ENCODE measurements at regions not wholly inside any gene's neighbourhood (a gene's known extent, or its start where the extent isn't known, plus 50 kb on each side); places are given as distances from the start of the nearest gene placed in this dataset.

DNA sequence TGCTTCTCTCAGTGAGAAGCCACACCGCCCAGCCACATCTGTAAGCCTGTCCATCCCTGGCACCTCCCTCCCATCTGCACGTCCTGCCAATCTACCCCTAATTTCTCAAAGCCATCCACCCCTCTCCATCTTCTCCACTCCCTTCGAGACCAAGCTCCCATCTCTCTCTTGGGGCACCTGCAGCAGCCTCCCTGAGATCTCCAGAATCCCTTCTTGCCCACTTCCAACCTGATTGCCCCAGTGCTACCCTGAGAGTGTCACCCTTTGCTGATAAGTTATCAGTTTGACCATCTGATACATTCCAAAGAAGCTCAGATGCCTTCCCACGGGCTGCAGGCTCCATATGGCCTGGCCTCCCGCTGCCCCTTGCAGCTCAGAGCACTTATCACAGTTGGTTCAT lies 496.1 kb downstream of the SHQ1 start:
- no peak for DNase-seq (ENCODE audit: low read depth in 4 of 4, low spot score in 3 of 4)

DNA sequence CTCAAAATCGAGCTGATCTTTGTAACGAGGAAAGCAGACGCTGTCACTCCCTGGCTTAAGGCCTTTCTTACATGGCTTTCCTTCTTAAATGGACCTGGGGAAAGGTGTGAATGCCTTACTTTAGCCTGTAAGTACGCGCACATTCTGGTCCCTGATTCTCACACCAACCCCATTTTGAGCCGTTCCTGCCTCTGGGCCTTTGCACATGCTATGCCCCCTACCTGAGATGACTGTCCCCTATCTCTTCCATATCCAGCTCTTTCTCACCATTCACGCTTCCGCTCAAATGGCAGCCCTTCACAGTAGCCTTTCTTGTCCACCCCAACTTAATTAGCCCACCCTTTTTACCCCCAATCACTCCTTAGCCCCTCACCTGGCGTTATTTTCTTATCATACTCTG lies 496.7 kb downstream of the SHQ1 start:
- no peak for DNase-seq (ENCODE audit: low read depth in 4 of 4, low spot score in 3 of 4)

DNA sequence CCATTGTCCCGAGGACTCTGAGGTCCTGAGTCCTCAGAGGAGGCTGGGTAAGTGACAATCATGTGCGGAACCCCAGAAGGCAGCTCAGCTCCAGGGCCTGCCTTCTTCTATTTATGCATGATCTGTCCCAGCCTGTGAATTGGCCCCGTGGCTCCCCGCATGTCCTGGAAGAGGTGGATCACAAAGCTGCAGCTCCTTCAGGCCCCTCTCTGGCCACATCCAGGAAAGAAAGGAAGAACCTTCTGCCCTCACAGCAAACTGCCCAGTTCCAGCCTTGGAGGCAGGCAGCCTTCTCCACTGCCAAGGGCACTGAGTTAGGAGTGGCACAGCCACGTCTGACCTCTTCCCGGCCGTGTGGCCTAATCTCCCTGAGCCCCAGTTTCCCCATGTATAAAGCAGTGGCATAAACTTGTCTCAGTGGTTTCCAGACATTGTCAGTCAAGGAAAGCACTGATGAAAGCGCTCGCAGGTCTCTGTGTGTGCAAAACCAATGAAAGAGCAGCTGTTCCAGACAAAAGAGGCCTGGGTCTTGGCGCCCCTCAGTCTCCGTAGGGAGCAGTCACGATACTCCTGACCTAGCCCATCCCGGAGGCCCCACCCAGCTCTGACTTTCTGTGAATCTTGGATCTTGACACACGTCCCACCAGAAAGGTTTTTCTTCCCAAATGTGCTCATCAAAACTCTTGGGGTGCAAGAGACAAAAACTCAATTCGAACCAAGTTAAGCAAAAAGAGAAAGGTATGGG lies 497.3 kb downstream of the SHQ1 start:
- DNase-seq (ENCODE audit: low read depth in 4 of 4, low spot score in 3 of 4) = no peak

DNA sequence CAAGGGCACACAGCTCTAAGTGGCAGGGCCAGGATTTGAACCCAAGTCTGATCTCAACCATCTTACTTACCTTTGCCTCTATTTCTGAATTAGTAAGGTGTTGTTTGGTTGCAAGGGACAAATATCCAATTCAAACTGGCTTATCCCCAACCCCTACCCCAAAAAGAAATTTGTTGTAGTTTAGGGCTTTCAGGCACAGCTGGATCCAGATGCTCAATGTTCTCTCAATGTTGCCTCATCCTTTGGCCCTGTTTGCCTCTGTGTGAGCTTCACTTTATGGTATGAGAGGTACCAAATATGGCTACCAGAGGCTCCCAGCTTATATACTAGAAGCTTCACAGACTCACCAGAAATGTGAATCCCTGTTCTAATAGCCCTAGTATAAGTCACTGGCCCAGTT lies 499.9 kb downstream of the SHQ1 start:
- no peak for DNase-seq (ENCODE audit: low read depth in 4 of 4, low spot score in 3 of 4)

DNA sequence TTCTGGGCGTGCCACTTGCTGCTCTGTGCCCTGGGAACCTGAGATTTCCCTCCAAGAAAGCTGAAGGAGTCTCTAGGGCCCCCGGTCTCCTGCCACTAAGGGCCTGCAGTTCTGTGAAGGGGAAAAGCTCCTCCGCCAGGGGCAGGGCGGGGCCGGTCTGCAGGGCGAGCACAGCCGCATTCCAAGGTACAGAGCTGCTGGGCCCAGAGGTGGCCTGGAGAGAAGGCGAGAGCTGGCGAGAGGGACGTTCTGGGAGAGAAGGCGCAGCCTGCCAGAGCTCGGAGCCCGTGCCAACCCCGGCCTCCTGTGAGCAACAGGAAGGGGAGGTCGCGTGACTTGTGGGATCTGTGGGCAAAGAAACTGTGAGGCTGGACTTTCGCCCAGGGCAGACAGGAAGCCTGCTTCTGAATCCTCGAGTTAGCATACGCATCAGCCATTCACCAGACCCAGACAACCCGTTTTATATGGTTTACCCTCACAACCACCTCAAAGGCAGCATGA lies 500.4 kb downstream of the SHQ1 start:
- DNase-seq (ENCODE audit: low read depth in 4 of 4, low spot score in 3 of 4) = no peak

DNA sequence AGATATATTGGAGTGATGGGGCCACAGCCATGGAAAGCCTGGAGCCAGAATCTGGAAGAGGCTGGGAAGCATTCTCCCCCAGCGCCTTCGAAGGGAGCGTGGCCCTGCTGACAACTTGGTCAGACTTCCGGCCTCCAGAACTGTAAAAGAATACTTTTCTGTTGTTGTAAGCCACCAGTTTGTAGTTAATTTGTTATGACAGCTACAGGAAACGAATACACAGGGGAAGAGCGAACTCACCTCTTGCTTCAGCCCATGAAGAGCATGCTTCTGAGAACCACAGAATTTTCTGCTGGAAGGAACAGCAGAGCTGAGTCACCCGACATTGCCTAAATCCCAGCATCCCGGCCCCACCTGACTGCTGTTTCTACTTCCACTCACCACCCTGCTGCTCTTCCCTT lies 501.7 kb downstream of the SHQ1 start:
- no peak for DNase-seq (ENCODE audit: low read depth in 4 of 4, low spot score in 3 of 4)

DNA sequence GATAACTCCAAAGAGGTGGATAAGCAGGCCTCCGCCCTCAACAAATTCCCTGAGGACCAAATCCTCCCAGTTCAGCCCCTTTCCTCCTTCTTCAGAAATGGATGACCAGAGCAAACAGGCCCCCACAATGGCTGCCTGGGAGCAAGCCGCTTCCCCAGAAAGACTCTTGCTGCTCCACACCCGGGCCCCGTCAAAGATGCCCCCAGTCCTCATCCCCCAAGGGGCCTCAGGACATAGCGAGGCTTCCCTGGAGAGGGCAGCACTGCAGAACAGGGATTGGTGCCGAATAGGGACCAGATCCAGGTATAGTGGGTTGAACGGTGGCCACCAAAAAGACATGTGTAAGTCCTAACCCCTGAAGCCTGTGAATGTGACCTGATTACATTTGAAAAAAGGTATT lies 502.3 kb downstream of the SHQ1 start:
- no peak for DNase-seq (ENCODE audit: low read depth in 4 of 4, low spot score in 3 of 4)

DNA sequence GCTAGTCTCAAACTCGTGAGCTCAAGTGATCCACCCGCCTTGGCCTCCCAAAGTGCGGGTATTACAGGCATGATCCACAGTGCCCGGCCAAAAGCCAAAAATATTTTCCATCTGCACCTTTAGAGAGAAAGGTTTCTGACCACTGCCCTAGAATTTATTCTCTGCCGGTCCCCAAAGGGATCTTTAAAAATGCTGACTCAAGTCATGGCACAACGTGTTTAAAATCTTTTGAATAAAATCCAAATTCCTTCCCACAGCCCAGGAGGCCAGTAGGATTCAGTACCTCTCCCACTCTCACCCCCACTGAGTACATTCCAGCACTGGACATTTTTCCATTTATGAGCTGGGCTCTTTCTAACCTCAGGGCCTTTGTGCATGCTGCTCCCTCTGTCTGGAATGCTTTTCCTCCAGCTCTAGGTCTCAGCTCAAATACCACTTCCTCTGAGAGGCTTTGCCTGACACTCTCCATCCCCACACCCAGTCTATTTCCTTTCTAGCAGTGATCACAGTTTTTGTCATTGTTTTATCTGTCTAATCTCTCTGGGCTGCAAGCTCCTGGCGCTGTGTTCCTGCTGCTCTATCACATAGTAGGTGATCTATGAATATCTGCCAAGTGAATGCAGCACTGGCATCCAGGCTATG lies 502.9 kb downstream of the SHQ1 start:
- DNase-seq (ENCODE audit: low read depth in 4 of 4, low spot score in 3 of 4) = no peak

DNA sequence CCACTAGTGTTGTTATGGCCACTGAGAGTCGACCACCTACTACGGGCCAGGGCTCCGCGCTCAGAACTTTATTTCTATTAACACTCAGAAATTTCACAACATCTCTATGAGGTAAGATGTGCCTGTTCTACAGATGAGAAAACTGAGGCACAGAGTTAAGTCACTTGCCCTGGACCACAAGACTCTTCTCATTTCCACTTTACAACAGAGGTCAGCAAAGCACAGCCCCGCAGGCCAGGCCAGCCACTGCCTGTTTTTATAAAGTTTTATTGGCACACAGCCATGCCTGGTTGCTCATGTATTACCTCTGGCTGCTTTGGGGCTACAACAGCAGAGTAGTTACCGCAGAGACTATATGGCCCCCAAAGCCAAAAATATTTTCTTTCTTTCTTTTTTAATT lies 503.6 kb downstream of the SHQ1 start:
- no peak for DNase-seq (ENCODE audit: low read depth in 4 of 4, low spot score in 3 of 4)

DNA sequence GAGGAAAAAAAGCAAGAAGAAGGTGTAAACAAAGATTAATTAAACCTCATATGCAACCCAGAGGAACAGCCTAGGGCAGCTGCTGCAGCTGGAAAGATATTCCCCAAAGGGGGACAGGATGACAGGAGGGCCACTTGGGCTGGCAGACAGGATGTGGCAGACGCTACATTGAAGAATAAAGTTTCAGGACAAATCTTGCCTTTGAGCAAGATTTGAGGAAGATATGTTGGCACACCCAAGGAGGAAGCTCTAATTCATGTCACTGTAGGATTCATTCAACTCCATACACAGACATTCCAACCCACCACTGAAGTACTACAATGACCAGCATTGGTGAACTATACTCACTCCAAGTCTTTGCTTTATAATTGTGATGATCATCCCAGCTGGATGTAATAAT lies 504.0 kb downstream of the SHQ1 start:
- no peak for DNase-seq (ENCODE audit: low read depth in 4 of 4, low spot score in 3 of 4)

DNA sequence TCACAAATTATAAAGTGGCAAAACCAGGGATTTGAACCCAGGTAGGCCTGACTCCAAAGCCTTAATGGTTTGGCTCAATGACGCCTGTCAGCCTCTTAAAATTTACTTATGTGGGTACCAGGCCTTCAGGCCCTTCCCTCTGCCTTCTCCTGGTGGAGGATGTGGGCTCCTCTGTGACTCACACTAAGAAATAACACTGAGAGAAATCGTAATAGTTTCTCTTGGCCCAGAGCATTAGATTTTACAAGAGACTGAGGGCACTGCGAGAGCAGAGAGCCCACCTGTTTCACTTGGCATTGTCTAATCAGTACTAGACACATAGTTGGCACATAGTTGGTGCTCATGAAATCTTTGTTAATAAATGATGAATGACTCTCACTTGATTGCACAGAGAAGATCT lies 505.2 kb downstream of the SHQ1 start:
- no peak for DNase-seq (ENCODE audit: low read depth in 4 of 4, low spot score in 3 of 4)

DNA sequence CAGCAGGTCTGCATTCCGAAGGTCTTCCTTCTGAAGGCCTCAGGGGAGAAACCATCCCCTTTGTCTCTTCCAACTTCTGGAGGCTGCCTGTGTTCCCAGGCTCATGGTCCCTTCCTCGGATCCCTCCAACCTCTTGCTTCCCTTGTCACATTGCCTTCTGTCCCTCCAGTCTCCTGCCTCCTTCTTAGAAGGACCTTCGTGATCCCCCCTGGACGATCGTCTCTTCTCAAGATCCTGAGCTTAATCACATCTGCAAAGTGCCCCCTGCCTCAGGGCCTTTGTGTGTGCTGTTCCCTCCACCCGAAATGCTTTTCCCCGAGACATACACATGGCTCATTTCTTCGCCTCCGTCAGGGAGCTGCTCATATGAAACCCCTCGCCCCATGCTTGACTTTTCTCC lies 505.8 kb downstream of the SHQ1 start:
- no peak for DNase-seq (ENCODE audit: low read depth in 4 of 4, low spot score in 3 of 4)

DNA sequence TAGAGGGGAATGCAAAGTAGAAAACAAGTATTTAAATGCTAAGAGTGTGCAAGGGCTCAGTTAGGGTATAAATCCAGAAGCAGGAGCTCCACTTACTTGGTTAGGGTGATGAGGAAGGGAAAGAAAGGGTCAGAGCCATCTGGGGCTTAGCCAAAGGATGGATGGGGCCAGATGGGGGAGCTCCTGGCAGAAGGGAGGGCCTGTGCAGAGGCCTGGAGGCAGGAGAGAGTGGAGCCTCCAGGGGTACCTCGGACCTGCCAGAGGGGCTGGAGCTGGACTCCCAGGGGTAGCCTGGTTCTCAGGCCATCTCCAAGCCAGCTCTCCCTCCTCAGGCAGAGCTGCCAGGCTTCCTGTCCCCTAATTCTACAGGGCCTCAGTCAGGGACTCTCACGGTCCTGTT lies 506.3 kb downstream of the SHQ1 start:
- DNase-seq (ENCODE audit: low read depth in 4 of 4, low spot score in 3 of 4) = no peak

DNA sequence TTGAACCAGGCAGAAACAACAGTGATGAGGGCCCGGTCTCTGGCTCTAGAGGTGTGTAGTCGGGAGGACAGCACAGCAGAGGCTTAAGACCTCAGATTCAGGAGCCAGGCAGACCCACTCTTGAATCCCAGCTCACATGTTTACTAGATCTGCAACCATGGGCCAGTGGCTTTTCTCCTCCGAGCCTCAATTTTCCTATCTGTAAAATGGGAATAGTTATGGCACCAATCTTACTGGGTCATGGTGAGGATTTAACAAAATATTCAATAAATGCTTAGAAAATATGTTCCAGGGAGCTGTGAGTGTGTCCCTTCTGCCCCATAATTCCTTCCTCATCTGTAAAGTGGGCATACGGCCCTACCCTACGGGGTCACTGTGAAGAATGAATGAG lies 506.9 kb downstream of the SHQ1 start:
- no peak for DNase-seq (ENCODE audit: low read depth in 4 of 4, low spot score in 3 of 4)

DNA sequence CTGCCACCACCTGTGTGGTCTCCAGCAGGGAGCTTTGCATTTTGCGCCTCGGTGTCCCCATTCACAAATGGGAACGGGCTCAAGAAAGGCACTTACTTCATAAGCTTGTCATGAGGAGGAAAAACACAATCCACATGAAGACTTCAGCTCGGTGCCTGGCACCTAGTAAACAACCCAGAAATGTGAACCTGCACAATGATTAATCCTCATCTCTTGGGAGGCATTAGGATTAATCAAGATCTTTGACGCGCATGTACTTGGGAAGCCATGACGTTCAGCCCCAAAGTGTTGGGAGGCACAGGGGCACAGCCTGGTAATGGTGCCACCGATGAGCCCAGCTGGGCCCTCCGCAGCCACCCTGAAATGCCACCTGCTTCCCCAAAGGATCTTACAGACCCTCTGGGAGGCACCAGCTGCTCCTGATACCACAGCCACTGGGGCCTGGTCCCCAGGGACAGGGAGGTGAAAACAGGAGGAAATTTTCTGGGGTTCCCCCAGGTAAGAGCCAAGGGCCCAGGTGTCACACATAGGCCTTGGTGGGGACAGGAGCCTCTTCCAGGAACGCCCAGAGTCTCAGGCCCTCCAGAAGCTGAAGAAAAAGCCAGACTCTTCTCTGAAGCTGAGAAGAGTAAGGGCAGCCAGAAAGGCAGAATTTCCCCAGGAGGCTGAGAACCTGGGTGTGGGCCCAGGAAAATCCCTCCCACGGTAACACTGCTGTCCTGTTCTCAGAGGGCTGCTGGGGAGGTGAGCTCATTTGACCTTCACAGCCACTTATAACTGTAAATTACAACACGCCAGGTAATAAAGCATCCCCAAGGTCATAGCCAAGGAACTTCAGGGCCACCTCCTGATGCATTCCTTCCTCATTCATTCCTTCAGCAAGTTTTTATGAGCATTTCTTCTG lies 507.5 kb downstream of the SHQ1 start:
- DNase-seq (ENCODE audit: low read depth in 4 of 4, low spot score in 3 of 4) = no peak

DNA sequence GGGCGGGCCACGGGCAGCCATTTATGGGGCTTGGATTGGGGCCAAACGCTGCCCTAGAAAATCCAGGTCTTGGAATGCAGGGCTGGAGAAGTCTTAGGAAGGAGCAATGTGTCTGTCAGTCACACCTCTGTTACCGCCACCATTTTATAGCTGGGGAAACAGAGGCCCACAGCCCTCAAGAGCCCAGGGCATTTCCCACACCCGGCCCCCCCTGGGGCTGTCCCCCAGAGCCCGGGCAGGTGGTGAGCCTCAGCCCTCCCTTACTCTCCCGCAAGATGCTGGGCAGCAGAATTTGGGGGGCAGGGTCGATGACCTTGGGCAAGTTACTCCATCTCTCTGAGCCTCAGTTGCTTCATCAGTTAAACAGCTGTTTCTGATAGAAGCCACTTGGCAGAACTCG lies 508.2 kb downstream of the SHQ1 start:
- no peak for DNase-seq (ENCODE audit: low read depth in 4 of 4, low spot score in 3 of 4)

DNA sequence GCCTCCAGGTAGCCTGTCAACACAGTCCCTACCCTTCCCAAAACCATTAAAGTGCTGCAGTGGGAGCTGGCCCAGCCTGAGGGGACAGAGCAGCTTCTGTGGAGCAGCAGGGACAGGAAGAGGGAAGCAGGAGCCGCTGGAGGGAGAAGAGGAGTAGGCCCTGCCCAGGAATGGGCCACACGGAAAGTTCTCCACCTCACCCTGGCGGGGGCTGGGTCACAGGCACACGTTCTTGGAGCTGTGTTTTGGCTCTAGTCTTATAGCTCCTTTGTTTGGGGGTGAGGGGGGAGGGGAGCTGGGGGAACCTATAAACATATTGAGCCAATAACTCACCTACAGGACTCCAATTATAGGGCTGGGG lies 508.6 kb downstream of the SHQ1 start:
- no peak for DNase-seq (ENCODE audit: low read depth in 4 of 4, low spot score in 3 of 4)

DNA sequence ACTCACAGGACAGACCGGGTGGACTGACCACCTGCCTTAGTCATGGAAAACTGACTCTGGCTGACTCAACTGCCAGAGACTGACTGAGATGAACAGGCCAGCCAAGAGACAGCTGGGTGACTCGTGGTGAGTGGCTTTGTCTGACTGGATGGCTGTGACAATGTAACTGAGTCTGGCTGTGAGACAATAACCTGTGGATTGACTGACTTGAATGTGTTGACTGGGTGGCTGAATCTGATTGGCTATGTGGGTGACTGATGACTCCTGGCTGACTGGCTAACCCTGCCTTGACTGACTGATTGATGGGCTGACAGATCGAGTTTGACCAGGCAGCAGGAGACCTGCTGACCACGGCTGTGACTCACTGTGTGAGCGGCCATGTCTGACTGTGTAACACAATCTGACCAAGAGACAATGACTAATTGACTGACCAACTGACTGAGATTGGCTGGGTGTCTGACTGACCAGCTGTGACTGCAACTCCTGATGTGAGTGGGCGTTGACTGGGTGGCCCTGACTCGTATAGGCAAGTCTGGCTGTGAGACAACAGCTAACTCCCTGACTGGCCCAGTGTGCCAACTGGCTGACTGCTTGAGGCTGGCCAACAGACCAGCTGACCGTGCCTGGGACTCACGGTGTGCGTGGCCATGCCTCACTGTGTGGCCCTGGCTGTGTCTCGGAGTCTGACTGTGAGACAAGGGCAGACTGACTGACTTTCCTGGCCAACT lies 509.1 kb downstream of the SHQ1 start:
- DNase-seq (ENCODE audit: low read depth in 4 of 4, low spot score in 3 of 4) = no peak

DNA sequence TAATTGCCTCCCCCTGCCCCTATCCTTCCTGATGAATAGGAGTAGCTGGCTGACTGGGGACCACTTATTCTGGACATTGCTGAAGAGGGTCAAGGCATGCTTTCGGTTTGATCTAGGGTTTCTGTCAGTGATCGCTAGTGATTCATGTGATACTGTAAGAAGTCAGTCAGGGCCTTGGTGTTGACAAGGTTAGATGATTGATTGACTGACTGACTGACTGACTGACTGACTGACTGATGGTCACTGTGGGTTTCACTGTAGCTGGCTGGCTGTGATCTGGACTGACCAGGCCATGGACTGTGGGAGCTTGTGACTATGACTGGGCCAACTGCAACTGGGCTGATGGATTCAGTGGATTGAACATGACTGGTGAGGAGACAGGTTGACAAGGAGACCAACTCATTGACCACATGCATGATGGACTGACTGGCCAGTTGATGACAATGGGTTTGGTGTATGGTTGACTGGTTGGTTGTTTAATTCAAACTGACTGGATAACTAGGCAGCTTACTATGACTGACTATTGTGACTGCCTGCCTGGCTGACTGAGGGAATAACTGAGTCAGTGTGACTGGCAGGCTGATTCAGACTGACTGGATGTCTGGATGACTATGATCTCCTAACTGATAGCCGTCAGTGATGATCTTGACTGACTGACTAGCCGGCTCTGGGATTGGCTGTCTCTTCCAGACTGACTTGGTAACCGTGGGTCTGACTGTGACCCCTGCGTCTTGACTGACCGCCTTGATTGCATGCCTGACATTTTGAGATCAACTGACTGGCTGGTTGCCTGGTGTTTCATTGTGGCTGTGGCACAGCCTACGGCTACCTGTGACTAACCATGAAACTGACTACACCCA lies 509.9 kb downstream of the SHQ1 start:
- no peak for DNase-seq (ENCODE audit: low read depth in 4 of 4, low spot score in 3 of 4)

DNA sequence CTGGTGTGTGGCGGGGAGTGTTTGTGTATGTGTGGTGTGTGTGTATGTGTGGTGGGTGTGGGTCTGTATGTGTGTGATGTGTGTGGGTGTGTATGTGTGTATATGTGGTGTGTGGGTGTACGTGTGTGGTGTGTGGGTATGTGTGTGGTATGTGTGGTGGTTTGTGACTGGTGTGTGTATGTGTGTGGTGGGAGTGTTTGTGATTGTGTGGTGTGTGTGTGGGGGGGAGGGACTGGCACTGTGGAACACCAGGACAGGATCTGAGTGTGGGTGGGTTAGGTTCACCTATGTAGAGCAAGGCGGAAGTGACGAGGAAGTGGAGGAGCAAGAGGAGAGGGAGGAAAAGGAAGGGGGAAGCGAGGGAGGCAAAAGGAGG lies 510.8 kb downstream of the SHQ1 start:
- DNase-seq (ENCODE audit: low read depth in 4 of 4, low spot score in 3 of 4) = no peak

Data from left renal pelvis (tissue), 4 donors.